PC-9 (cell line): ENCODE measurements at regions not wholly inside any gene's neighbourhood (a gene's known extent, or its start where the extent isn't known, plus 50 kb on each side); places are given as distances from the start of the nearest gene placed in this dataset.
"Not testable (repeated sequence)": the region's sequence is repeated elsewhere in the genome, so short reads cannot be mapped to it uniquely, and the experiment has no call there.

Experiments used
- CTCF ChIP-seq: fragments of 200-600 bp; sonication (generic); conservative IDR thresholded peaks from 2 replicates; pipeline ENCODE4 v1.6.1; 2017; ENCODE audit warnings: mixed run types, antibody characterized with exemption, mild to moderate bottlenecking, moderate library complexity
- EZH2 ChIP-seq: fragments of 200-600 bp; sonication (generic); IDR thresholded peaks from 2 replicates; pipeline ENCODE4 v1.8.0; 2017; ENCODE audit warnings: antibody characterized with exemption, low read depth

- TF ChIP-seq CTCF, EZH2: not testable (repeated sequence)
Observed at GRCh38 chr7:113263215-113263742, 144.9 kb upstream of the SMIM30 start.
